ENCODE measurements at regions not wholly inside any gene's neighbourhood (a gene's known extent, or its start where the extent isn't known, plus 50 kb on each side); places are given as distances from the start of the nearest gene placed in this dataset.

- no peak for DNase-seq (ENCODE audit: low spot score)
- H3K27ac Mint-ChIP-seq (ENCODE audit: unreplicated experiment): no peak overlapping the region
- H3K4me3 Mint-ChIP-seq (ENCODE audit: unreplicated experiment): no peak overlapping the region
- H3K4me1 Mint-ChIP-seq (ENCODE audit: unreplicated experiment): no peaks in the 10 kb centered on the region
- H3K36me3 Mint-ChIP-seq (ENCODE audit: low read depth, unreplicated experiment): no peaks in the 10 kb centered on the region
- no peaks in the 10 kb centered on the region for H3K9me3 Mint-ChIP-seq (ENCODE audit: unreplicated experiment)
- no peak for TF ChIP-seq CTCF (IDR thresholded peaks at IDR 0.05; ENCODE audit: unreplicated experiment)
- no peaks in the 10 kb centered on the region for H3K27me3 Mint-ChIP-seq (ENCODE audit: unreplicated experiment)
Measured at GRCh38 chr12:28652239-28652638, 462.0 kb downstream of the CCDC91 start.

DNA sequence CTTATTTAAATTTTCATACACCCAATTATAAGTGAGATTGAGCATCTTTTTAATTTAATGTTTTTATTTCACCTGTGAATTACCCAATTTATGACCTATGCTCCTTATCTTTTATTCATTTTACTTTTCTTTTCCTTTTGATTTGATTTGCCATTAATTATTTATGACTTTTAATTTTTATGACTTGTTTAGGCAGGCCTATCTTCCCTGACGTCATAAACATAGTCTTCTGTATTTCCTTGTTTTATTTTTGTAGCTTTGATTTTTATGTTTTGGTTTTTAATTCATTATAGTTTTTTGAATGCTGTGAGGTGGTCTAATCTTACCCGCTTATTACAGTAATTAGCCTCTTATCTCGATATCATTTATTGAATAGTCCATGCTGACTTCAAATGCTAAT is 467.1 kb upstream of the FAR2 start:
- Mint-ChIP-seq H3K27ac (ENCODE audit: unreplicated experiment) (no peak overlapping the region), H3K4me3 (ENCODE audit: unreplicated experiment) (no peak overlapping the region), H3K27me3 (ENCODE audit: unreplicated experiment) (no peaks in the 10 kb centered on the region), H3K4me1 (ENCODE audit: unreplicated experiment) (no peaks in the 10 kb centered on the region), H3K36me3 (ENCODE audit: low read depth, unreplicated experiment) (no peaks in the 10 kb centered on the region), H3K9me3 (ENCODE audit: unreplicated experiment) (no peaks in the 10 kb centered on the region)
- no peak for TF ChIP-seq CTCF (IDR thresholded peaks at IDR 0.05; ENCODE audit: unreplicated experiment)
- DNase-seq (ENCODE audit: low spot score): no peak

DNA sequence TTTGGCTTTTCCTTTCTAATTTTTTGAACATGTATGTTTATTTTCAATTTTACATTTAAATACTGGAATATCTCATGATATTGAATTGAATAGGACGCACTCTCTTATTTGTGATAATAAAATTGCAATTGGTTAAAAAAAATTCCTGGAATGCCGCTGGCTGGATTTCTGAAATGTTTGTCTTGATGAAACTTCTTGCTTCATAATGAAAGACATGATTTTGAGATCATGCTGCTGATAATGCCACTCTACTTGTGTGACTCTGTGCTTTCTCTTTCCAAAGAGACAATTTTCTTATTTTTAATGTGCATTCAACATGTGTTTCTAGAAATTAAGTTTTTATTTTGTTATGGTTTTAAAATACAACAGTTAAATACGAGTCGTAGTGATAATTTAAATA is 465.7 kb upstream of the FAR2 start:
- no peaks in the 10 kb centered on the region for H3K4me1 Mint-ChIP-seq (ENCODE audit: unreplicated experiment)
- H3K4me3 Mint-ChIP-seq (ENCODE audit: unreplicated experiment): no peak overlapping the region
- TF ChIP-seq CTCF (IDR thresholded peaks at IDR 0.05; ENCODE audit: unreplicated experiment): no peak
- no peaks in the 10 kb centered on the region for H3K36me3 Mint-ChIP-seq (ENCODE audit: low read depth, unreplicated experiment)
- no peak for DNase-seq (ENCODE audit: low spot score)
- H3K9me3 Mint-ChIP-seq (ENCODE audit: unreplicated experiment): no peaks in the 10 kb centered on the region
- H3K27me3 Mint-ChIP-seq (ENCODE audit: unreplicated experiment): no peaks in the 10 kb centered on the region
- no peak overlapping the region for H3K27ac Mint-ChIP-seq (ENCODE audit: unreplicated experiment)

- no peak for TF ChIP-seq CTCF (IDR thresholded peaks at IDR 0.05; ENCODE audit: unreplicated experiment)
- H3K4me3 Mint-ChIP-seq (ENCODE audit: unreplicated experiment): no peak overlapping the region
- no peaks in the 10 kb centered on the region for H3K27me3 Mint-ChIP-seq (ENCODE audit: unreplicated experiment)
- DNase-seq (ENCODE audit: low spot score): no peak
- H3K36me3 Mint-ChIP-seq (ENCODE audit: low read depth, unreplicated experiment): no peaks in the 10 kb centered on the region
- no peak overlapping the region for H3K27ac Mint-ChIP-seq (ENCODE audit: unreplicated experiment)
- H3K9me3 Mint-ChIP-seq (ENCODE audit: unreplicated experiment): no peaks in the 10 kb centered on the region
- no peaks in the 10 kb centered on the region for H3K4me1 Mint-ChIP-seq (ENCODE audit: unreplicated experiment)
Measured at GRCh38 chr12:28689398-28690175, 459.5 kb upstream of the FAR2 start.

DNA sequence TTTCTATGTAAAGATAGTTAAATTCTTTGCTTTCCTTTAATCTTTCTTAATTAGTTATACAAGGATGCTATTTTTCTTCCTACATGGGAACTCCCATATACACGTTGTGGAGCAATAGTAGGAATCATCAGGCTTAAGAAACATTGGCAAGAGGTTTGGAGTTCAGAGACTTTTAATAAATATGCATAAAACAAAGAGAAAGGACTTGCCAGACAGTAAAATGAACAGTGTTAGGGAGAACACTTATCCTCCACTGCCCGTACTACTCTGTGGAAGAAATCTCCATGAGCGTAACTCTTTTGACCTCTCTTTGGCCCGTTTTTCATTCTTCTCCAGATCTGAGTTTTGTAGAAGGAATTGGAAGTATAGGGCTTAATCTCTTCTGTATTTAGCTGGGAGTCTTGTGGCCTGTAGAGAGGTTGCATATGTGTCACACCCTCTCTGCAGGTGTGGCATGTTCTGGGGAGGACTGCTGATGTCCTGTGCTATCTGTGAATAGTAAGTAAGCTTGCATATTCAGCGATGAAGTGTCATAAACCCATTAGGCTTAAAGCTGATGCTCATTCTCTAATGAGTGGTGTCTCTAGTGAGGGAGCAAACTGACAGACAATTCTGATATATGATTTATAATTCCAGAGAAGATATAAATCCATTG is 455.4 kb upstream of the FAR2 start:
- Mint-ChIP-seq H3K36me3 (ENCODE audit: low read depth, unreplicated experiment) (no peaks in the 10 kb centered on the region), H3K9me3 (ENCODE audit: unreplicated experiment) (no peaks in the 10 kb centered on the region), H3K27ac (ENCODE audit: unreplicated experiment) (no peak overlapping the region), H3K27me3 (ENCODE audit: unreplicated experiment) (no peaks in the 10 kb centered on the region), H3K4me3 (ENCODE audit: unreplicated experiment) (no peak overlapping the region), H3K4me1 (ENCODE audit: unreplicated experiment) (no peaks in the 10 kb centered on the region)
- DNase-seq (ENCODE audit: low spot score): no peak
- no peak for TF ChIP-seq CTCF (IDR thresholded peaks at IDR 0.05; ENCODE audit: unreplicated experiment)

Data from endothelial cell (in vitro differentiated cells).